HepG2 (cell line): ENCODE measurements at regions not wholly inside any gene's neighbourhood (a gene's known extent, or its start where the extent isn't known, plus 50 kb on each side); places are given as distances from the start of the nearest gene placed in this dataset.

ENCODE experiments used
- ATAC-seq: fragments of 200-7000 bp; cut with Tn5 transposase; 3 replicates; pipeline ENCODE4 v1.9.1; 2020; ENCODE audit warnings: mild to moderate bottlenecking, moderate library complexity
- BruUV-seq: library from RNA; stranded (reverse); fragments of 400-500 nt; replicated peaks from 2 replicates; lab custom pipeline; 2021; lab: Mats Ljungman, UMichigan
- CTCF ChIA-PET: fragments of 300-600 bp; formaldehyde crosslinking; extraction: SDS; loops from one replicate; lab custom pipeline; 2021; ENCODE audit warnings: low total read pairs, inconsistent platforms, low intra/inter-chr PET ratio; lab: Yijun Ruan, JAX
- POLR2A ChIA-PET: fragments of 350-600 bp; sonication (Branson Sonifier 250); formaldehyde crosslinking; loops from one replicate; lab custom pipeline; 2020; ENCODE audit warnings: antibody characterized with exemption, inconsistent platforms; lab: Yijun Ruan, JAX
- DNase-seq: peaks from one replicate; pipeline ENCODE4 v3.0.0-alpha.2; 2015; ENCODE audit warnings: low spot score
- FAIRE-seq: peaks from 3 replicates; lab custom pipeline; 2011; peaks lifted over from hg19 to GRCh38; lab: Jason Lieb, UNC
- H2AFZ ChIP-seq: one replicate; pipeline ENCODE4 v1.6.1; 2011; ENCODE audit warnings: low read length, inconsistent platforms
- H3K27ac ChIP-seq: fragments of 300-600 bp; 3 replicates; pipeline ENCODE4 v1.8.0; 2011; ENCODE audit warnings: mixed run types, mild to moderate bottlenecking, mixed read lengths, low read length, inconsistent platforms; ENCODE audit not compliant: insufficient read depth; ENCODE audit errors: extremely low read length
- H3K27me3 ChIP-seq, 2 experiments: fragments of 200-600 bp in 1 of 2; 2 replicates in 1 of 2; 3 replicates in 1 of 2; pipeline versions ENCODE4 v1.6.0 to v1.8.0; 2011; ENCODE audit warnings: low read length in 2 of 2, mild to moderate bottlenecking in 2 of 2, moderate library complexity in 2 of 2, inconsistent platforms in 1 of 2; ENCODE audit not compliant: insufficient read depth in 2 of 2, control insufficient read depth in 1 of 2
- H3K36me3 ChIP-seq, 2 experiments: fragments of 200-600 bp in 1 of 2; replicated peaks in 1 of 2; 2 replicates in 1 of 2; 3 replicates in 1 of 2; pipeline versions ENCODE4 v1.5.1 to v1.8.0; 2011; ENCODE audit warnings: low read length in 2 of 2, inconsistent platforms in 1 of 2; ENCODE audit not compliant: insufficient read depth in 2 of 2, control insufficient read depth in 1 of 2
- H3K4me1 ChIP-seq: 2 replicates; pipeline ENCODE4 v1.5.1; 2012; ENCODE audit warnings: low read length, inconsistent platforms; ENCODE audit not compliant: insufficient read depth
- H3K4me2 ChIP-seq: 2 replicates; pipeline ENCODE4 v1.6.0; 2011; ENCODE audit warnings: low read depth, low read length, inconsistent platforms
- H3K4me3 ChIP-seq, 3 experiments: fragments of 200-600 bp in 1 of 3; sonication (generic), shearing (Covaris generic) in 1 of 3; replicated peaks in 1 of 3; 2 replicates each; pipeline ENCODE4 v1.5.1; 2011 to 2016; ENCODE audit warnings: low read length in 3 of 3, inconsistent platforms in 2 of 3, low read depth in 2 of 3, mild to moderate bottlenecking in 2 of 3, control low read depth in 1 of 3, mixed read lengths in 1 of 3; ENCODE audit not compliant: insufficient read depth in 1 of 3
- H3K79me2 ChIP-seq: one replicate; pipeline ENCODE4 v1.6.1; 2011; ENCODE audit warnings: low read length, inconsistent platforms; ENCODE audit not compliant: insufficient read depth
- H3K9ac ChIP-seq: 2 replicates; pipeline ENCODE4 v1.6.0; 2011; ENCODE audit warnings: mild to moderate bottlenecking, low read depth, low read length, inconsistent platforms; ENCODE audit not compliant: insufficient read depth
- H3K9me3 ChIP-seq: 2 replicates; pipeline ENCODE4 v1.5.1; 2012; ENCODE audit warnings: mild to moderate bottlenecking, low read length
- H4K20me1 ChIP-seq: 2 replicates; pipeline ENCODE4 v1.6.0; 2011; ENCODE audit warnings: inconsistent platforms, mild to moderate bottlenecking, low read length, moderate library complexity; ENCODE audit not compliant: insufficient read depth
- ETS1 ChIP-seq: sonication (generic); formaldehyde crosslinking; IDR thresholded peaks from 2 replicates; pipeline ENCODE4 v1.4.0; 2020; ENCODE audit warnings: missing genetic modification reagents
- GMEB1 ChIP-seq: sonication (generic); formaldehyde crosslinking; IDR thresholded peaks from 2 replicates; pipeline ENCODE4 v1.5.1; 2020; ENCODE audit warnings: missing genetic modification reagents, mild to moderate bottlenecking, borderline replicate concordance
- GZF1 ChIP-seq: sonication (generic); formaldehyde crosslinking; IDR thresholded peaks from 2 replicates; pipeline ENCODE4 v1.5.1; 2020; ENCODE audit warnings: mild to moderate bottlenecking, missing genetic modification reagents
- HCFC1 ChIP-seq: fragments of 150-350 bp; IDR thresholded peaks from 2 replicates; pipeline ENCODE4 v1.6.1; 2014; ENCODE audit warnings: low read depth, low read length
- HDAC1 ChIP-seq: sonication (generic); formaldehyde crosslinking; IDR thresholded peaks from 2 replicates; pipeline ENCODE4 v1.5.1; 2020; ENCODE audit warnings: mild to moderate bottlenecking, missing genetic modification reagents
- IRF1 ChIP-seq: sonication (generic); formaldehyde crosslinking; IDR thresholded peaks from 2 replicates; pipeline ENCODE4 v1.4.0; 2020; ENCODE audit warnings: low read depth, mild to moderate bottlenecking, missing genetic modification reagents
- KLF12 ChIP-seq: sonication (generic); formaldehyde crosslinking; IDR thresholded peaks from 2 replicates; pipeline ENCODE4 v1.4.0; 2020; ENCODE audit warnings: missing genetic modification reagents, borderline replicate concordance
- MAFK ChIP-seq, 2 experiments: IDR thresholded peaks in 1 of 2; conservative IDR thresholded peaks in 1 of 2; 2 replicates each; pipeline ENCODE4 v1.6.1; 2011; ENCODE audit warnings: improper control_type of control experiment in 2 of 2, low read length in 2 of 2
- MED1 ChIP-seq: sonication (generic); formaldehyde crosslinking; IDR thresholded peaks from 2 replicates; pipeline ENCODE4 v1.4.0; 2020; ENCODE audit warnings: missing genetic modification reagents
- MZF1 ChIP-seq: sonication (generic); formaldehyde crosslinking; IDR thresholded peaks from 2 replicates; pipeline ENCODE4 v1.8.1; 2023; ENCODE audit warnings: mild to moderate bottlenecking, missing genetic modification reagents, borderline replicate concordance
- NFKB2 ChIP-seq: sonication (generic); formaldehyde crosslinking; IDR thresholded peaks from 2 replicates; pipeline ENCODE4 v1.4.0; 2020; ENCODE audit warnings: missing genetic modification reagents, borderline replicate concordance
- SRY ChIP-seq: sonication (generic); formaldehyde crosslinking; IDR thresholded peaks from 2 replicates; pipeline ENCODE4 v1.8.0; 2022; ENCODE audit warnings: mild to moderate bottlenecking, missing genetic modification reagents
- TRIM24 ChIP-seq: sonication (generic); formaldehyde crosslinking; IDR thresholded peaks from 2 replicates; pipeline ENCODE4 v1.8.0; 2022; ENCODE audit warnings: mild to moderate bottlenecking, missing genetic modification reagents
- ZFP1 ChIP-seq: IDR thresholded peaks from 2 replicates; pipeline ENCODE4 v1.6.1; 2016
- ZNF556 ChIP-seq: sonication (generic); formaldehyde crosslinking; IDR thresholded peaks from 2 replicates; pipeline ENCODE4 v1.4.0; 2020; ENCODE audit warnings: mild to moderate bottlenecking, missing genetic modification reagents, borderline replicate concordance
- ZNF598 ChIP-seq: sonication (generic); formaldehyde crosslinking; IDR thresholded peaks from 2 replicates; pipeline ENCODE4 v1.5.1; 2020; ENCODE audit warnings: mild to moderate bottlenecking, missing genetic modification reagents, borderline replicate concordance
- ZNF75D ChIP-seq: sonication (generic); formaldehyde crosslinking; IDR thresholded peaks from 2 replicates; pipeline ENCODE4 v1.8.1; 2023; ENCODE audit warnings: missing genetic modification reagents, mild to moderate bottlenecking, borderline replicate concordance
- ZNF780A ChIP-seq: sonication (generic); formaldehyde crosslinking; IDR thresholded peaks from 2 replicates; pipeline ENCODE4 v1.8.0; 2022; ENCODE audit warnings: mild to moderate bottlenecking, missing genetic modification reagents, moderate library complexity
- WGBS: methylation state at CpG from one replicate; pipeline ENCODE4 v1.1.6; 2017; ENCODE audit warnings: low lambda C conversion rate; 5-methylcytosine and 5-hydroxymethylcytosine counted together
- in situ Hi-C: cut with HindIII; loops from 2 replicates; pipeline ENCODE4 v1.10.0; 2017; ENCODE audit warnings: low pct_unique_long_range_greater_than_20kb; ENCODE audit not compliant: extremely low pct_ligation_motif_present
- intact Hi-C: fragments of 100-400 bp; cut with micrococcal nuclease; formaldehyde crosslinking; loops from one replicate; pipeline ENCODE4 v1.10.0; 2022; ENCODE audit not compliant: unreplicated experiment

GRCh38 chr4:31009926-31010325 is 289.8 kb downstream of the PCDH7 start:
- no peak for DNase-seq
- ChIA-PET CTCF (no interaction called here), POLR2A (no interaction called here)
- FAIRE-seq: no peak
- TF ChIP-seq ETS1 (CRISPR knock-in tag): no peak
- no peak for TF ChIP-seq ZFP1 (CRISPR knock-in tag)
- Histone ChIP-seq H3K9me3 (no peaks in the 10 kb centered on the region), H3K4me2 (no peak overlapping the region), H3K27ac (no peak overlapping the region), H3K4me3 (no peak overlapping the region), H2AFZ (no peak overlapping the region), H3K4me1 (no peaks in the 10 kb centered on the region), H3K79me2 (no peaks in the 10 kb centered on the region), H3K9ac (no peak overlapping the region), H3K27me3 (no peaks in the 10 kb centered on the region), H4K20me1 (no peaks in the 10 kb centered on the region), H3K36me3 (no peaks in the 10 kb centered on the region)
- in situ Hi-C loops (no loop called here), intact Hi-C loops (no loop called here)
- no peak for ATAC-seq
- BruUV-seq: no TSS peak

- ChIA-PET CTCF (no interaction called here), POLR2A (no interaction called here)
- H3K36me3 ChIP-seq: no peaks in the 10 kb centered on the region
- in situ Hi-C loops (no loop called here), intact Hi-C loops (no loop called here)
- H2AFZ ChIP-seq: no peak overlapping the region
- no peaks in the 10 kb centered on the region for H3K79me2 ChIP-seq
- H4K20me1 ChIP-seq: no peaks in the 10 kb centered on the region
- H3K27ac ChIP-seq: no peak overlapping the region
- H3K9ac ChIP-seq: no peak overlapping the region
- ATAC-seq: no peak
- BruUV-seq: no TSS peak
- H3K4me1 ChIP-seq: no peaks in the 10 kb centered on the region
- no peak overlapping the region for H3K4me2 ChIP-seq
- no peak for FAIRE-seq
- DNase-seq: no peak
- H3K4me3 ChIP-seq: no peak overlapping the region
- WGBS: 37% methylated on average over 3 of the region's 3 CpGs
- no peaks in the 10 kb centered on the region for H3K9me3 ChIP-seq
- H3K27me3 ChIP-seq: no peaks in the 10 kb centered on the region
- TF ChIP-seq GMEB1 (CRISPR knock-in tag): no peak
- no peak for TF ChIP-seq MAFK (conservative IDR thresholded peaks at IDR 0.05 in 1 of 2, IDR thresholded peaks at IDR 0.05 in 1 of 2; ENCODE audit: low read length in 2 of 2)
- no peak for TF ChIP-seq NFKB2 (CRISPR knock-in tag)
- TF ChIP-seq TRIM24 (CRISPR knock-in tag): no peak
- TF ChIP-seq IRF1 (CRISPR knock-in tag): no peak
- no peak for TF ChIP-seq MED1 (CRISPR knock-in tag)
- TF ChIP-seq HDAC1 (CRISPR knock-in tag): no peak
- no peak for TF ChIP-seq ZNF556 (CRISPR knock-in tag)
- no peak for TF ChIP-seq ZNF780A (CRISPR knock-in tag)
- no peak for TF ChIP-seq SRY (CRISPR knock-in tag)
- no peak for TF ChIP-seq ZNF598 (CRISPR knock-in tag)
- no peak for TF ChIP-seq ZNF75D (CRISPR knock-in tag)
- TF ChIP-seq MZF1 (CRISPR knock-in tag): no peak
- no peak for TF ChIP-seq GZF1 (CRISPR knock-in tag)
- TF ChIP-seq HCFC1: no peak
- no peak for TF ChIP-seq KLF12
Measured at GRCh38 chr4:31015123-31015522, 295.0 kb downstream of the PCDH7 start.
